Peyer's patch (tissue), 4 donors: ENCODE measurements at regions not wholly inside any gene's neighbourhood (a gene's known extent, or its start where the extent isn't known, plus 50 kb on each side); places are given as distances from the start of the nearest gene placed in this dataset.

Experiments used
- DNase-seq, 3 donors: peaks; one replicate each; pipeline ENCODE4 v3.0.0-alpha.2; 2017 to 2019
- H3K27ac ChIP-seq, 4 donors: fragments of 200-600 bp; sonication (generic); one replicate each; pipeline ENCODE4 v1.5.1; 2016 to 2019
- H3K27me3 ChIP-seq, 2 donors: fragments of 200-600 bp; sonication (generic); one replicate each; pipeline ENCODE4 v1.5.1; 2019
- H3K36me3 ChIP-seq, 3 donors: fragments of 200-600 bp; sonication (generic); one replicate each; pipeline ENCODE4 v1.5.1; 2016 to 2019
- H3K4me1 ChIP-seq, 4 donors: fragments of 200-600 bp; sonication (generic); one replicate each; pipeline ENCODE4 v1.5.1; 2016 to 2019
- H3K4me3 ChIP-seq, 4 donors: fragments of 200-600 bp; sonication (generic); 1 replicate in 3 of 4; 2 replicates in 1 of 4; pipeline ENCODE4 v1.5.1; 2016 to 2019; ENCODE audit warnings: mild to moderate bottlenecking in 1 of 4
- H3K9me3 ChIP-seq, 4 donors: fragments of 200-600 bp; sonication (generic); one replicate each; pipeline ENCODE4 v1.5.1; 2016 to 2019; ENCODE audit warnings: mild to moderate bottlenecking in 1 of 4
- POLR2A ChIP-seq, 2 donors: fragments of 450-650 bp; IDR thresholded peaks; one replicate each; pipeline ENCODE4 v1.5.1; 2017; ENCODE audit warnings: antibody characterized with exemption in 2 of 2, mild to moderate bottlenecking in 2 of 2, moderate library complexity in 2 of 2
- TF ChIP-seq, protein P1 (sequence below), 6 experiments: fragments of 450-650 bp in 4 of 6; fragments of 200-600 bp in 2 of 6; sonication (generic) in 1 of 6; IDR thresholded peaks; one replicate each; pipeline ENCODE4 v1.5.1; 2017 to 2019; ENCODE audit warnings: antibody characterized with exemption in 6 of 6, mild to moderate bottlenecking in 3 of 6, moderate library complexity in 1 of 6

DNA sequence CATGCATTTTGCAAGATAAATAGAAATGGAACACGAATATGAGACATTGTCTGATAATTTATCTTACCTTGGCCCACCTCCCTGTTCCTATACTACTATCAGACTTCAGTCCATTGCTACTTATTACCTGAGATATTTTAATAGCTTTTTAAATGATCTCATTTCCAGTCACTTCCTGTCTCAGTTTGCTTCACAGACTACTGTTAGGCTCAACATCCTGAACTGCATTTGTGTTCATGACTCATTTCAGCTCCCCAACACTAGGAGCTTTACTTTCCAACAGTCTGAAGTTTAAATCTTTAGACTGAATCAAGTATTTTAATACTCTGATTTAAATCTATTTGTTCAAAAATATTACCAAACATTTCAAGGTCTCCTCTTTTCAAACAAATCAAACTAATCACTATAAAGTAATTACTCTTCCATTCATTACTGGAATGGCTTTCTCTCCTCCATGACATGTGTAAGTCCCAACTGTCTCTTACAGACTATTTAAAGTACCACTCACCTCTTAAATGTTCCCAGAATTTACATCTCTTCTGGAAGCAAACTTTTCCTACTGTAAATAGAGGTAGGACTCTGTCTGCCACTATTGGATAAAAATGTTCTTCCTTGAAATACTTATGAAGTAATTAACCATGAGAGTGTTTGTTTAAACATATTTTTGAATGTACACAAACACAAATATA lies 1277.6 kb downstream of the ZPLD1 start:
- Histone ChIP-seq H3K9me3 (no peaks in the 10 kb centered on the region), H3K4me3 (no peak overlapping the region), H3K36me3 (no peaks in the 10 kb centered on the region), H3K4me1 (no peaks in the 10 kb centered on the region), H3K27ac (no peak overlapping the region), H3K27me3 (no peaks in the 10 kb centered on the region)
- no peak for DNase-seq
- TF ChIP-seq, protein P1, sequence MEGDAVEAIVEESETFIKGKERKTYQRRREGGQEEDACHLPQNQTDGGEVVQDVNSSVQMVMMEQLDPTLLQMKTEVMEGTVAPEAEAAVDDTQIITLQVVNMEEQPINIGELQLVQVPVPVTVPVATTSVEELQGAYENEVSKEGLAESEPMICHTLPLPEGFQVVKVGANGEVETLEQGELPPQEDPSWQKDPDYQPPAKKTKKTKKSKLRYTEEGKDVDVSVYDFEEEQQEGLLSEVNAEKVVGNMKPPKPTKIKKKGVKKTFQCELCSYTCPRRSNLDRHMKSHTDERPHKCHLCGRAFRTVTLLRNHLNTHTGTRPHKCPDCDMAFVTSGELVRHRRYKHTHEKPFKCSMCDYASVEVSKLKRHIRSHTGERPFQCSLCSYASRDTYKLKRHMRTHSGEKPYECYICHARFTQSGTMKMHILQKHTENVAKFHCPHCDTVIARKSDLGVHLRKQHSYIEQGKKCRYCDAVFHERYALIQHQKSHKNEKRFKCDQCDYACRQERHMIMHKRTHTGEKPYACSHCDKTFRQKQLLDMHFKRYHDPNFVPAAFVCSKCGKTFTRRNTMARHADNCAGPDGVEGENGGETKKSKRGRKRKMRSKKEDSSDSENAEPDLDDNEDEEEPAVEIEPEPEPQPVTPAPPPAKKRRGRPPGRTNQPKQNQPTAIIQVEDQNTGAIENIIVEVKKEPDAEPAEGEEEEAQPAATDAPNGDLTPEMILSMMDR (IDR thresholded peaks at IDR 0.05), result no peak
- no peak for TF ChIP-seq POLR2A (IDR thresholded peaks at IDR 0.05)

DNA sequence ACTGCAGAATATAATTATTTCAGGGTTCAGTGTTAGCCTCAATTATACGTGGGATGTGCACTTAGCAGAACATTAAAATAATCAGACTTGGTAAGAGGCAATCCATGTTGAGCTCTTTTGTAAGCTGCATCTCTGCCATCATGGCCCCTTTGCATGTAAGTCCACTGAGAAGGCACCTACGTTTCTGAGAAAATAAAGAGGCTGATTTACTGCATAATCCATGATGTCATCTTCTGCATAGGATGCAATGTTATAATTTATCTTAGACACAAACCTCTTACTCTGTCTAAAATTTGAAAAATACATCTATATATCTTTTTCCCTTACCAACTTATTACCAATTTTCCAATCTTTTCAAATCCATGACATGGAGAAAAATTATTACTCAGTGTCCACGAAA lies 1294.7 kb downstream of the ZPLD1 start:
- no peaks in the 10 kb centered on the region for H3K4me1 ChIP-seq
- H3K27ac ChIP-seq, result no peak overlapping the region
- TF ChIP-seq, protein P1 (IDR thresholded peaks at IDR 0.05), result no peak
- no peak for TF ChIP-seq POLR2A (IDR thresholded peaks at IDR 0.05)
- no peak overlapping the region for H3K4me3 ChIP-seq
- H3K27me3 ChIP-seq, result no peaks in the 10 kb centered on the region
- no peak for DNase-seq
- H3K9me3 ChIP-seq, result no peaks in the 10 kb centered on the region
- H3K36me3 ChIP-seq, result no peaks in the 10 kb centered on the region

DNA sequence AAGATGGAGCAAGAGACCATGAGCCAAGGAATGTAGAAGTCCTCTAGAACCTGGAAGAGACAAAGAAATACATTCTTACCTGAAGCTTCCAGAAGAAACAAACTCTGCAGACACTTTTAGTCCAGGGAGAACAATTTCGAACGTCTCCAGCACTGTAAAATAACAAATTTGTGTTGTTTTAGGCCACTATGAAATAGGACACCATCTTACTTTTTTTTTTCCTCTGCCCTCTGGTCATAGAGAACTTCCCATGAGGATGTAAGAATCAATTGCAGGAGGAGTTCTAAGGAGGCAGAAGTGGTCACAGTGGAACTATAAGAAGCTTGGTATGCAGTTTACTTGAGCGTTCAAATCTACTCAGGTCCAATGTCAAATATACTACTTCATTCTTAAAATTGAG lies 1295.9 kb downstream of the ZPLD1 start:
- Histone ChIP-seq H3K4me3 (no peak overlapping the region), H3K36me3 (no peaks in the 10 kb centered on the region), H3K27me3 (no peaks in the 10 kb centered on the region), H3K27ac (no peak overlapping the region), H3K4me1 (no peaks in the 10 kb centered on the region), H3K9me3 (no peaks in the 10 kb centered on the region)
- DNase-seq, result no peak
- TF ChIP-seq, protein P1 (IDR thresholded peaks at IDR 0.05), result no peak
- no peak for TF ChIP-seq POLR2A (IDR thresholded peaks at IDR 0.05)

DNA sequence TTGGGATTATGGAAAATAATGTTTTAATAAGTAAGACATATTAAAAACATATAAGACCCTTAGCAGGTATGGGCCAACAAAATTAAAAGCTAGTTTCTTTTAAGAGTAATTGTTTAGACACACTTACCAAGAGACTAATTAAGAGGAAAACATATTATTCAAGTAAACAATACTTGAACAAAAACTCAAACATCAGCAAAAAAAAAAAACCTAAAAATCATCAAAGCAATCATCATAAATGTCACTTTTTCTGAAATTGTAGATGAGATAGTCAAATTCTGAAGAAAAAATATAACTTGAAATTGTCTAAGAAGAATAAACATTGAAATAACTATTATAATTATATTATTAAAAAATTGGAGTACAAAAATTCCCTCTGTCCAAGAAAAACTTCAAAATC lies 1318.2 kb downstream of the ZPLD1 start:
- Histone ChIP-seq H3K27ac (no peak overlapping the region), H3K9me3 (no peaks in the 10 kb centered on the region), H3K4me1 (no peaks in the 10 kb centered on the region), H3K4me3 (no peak overlapping the region), H3K27me3 (no peaks in the 10 kb centered on the region), H3K36me3 (no peaks in the 10 kb centered on the region)
- no peak for DNase-seq
- TF ChIP-seq, protein P1 (IDR thresholded peaks at IDR 0.05), result no peak
- no peak for TF ChIP-seq POLR2A (IDR thresholded peaks at IDR 0.05)

DNA sequence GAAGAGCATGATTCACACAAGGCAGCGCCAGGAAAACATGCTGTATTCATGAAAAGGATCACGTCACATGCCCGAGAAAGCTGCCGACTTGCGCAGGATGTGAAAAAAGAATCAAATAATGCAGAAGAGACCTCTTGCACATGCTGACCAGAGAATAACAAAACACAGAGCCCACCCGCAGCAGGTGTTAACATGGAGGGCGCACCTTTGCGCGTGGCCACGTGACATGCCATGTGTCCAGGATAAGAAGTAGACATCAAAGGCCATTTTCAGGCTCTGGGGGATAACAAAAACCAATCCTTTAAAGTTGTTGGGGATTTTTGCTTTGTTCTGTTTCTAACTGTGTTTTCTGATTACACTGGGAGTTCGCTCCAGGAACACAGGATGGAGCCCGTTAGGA lies 1332.8 kb downstream of the ZPLD1 start:
- DNase-seq, result no peak
- Histone ChIP-seq H3K36me3 (no peaks in the 10 kb centered on the region), H3K4me1 (no peaks in the 10 kb centered on the region), H3K27me3 (no peaks in the 10 kb centered on the region), H3K27ac (no peak overlapping the region), H3K9me3 (no peaks in the 10 kb centered on the region), H3K4me3 (no peak overlapping the region)
- TF ChIP-seq, protein P1 (IDR thresholded peaks at IDR 0.05), result no peak
- no peak for TF ChIP-seq POLR2A (IDR thresholded peaks at IDR 0.05)

DNA sequence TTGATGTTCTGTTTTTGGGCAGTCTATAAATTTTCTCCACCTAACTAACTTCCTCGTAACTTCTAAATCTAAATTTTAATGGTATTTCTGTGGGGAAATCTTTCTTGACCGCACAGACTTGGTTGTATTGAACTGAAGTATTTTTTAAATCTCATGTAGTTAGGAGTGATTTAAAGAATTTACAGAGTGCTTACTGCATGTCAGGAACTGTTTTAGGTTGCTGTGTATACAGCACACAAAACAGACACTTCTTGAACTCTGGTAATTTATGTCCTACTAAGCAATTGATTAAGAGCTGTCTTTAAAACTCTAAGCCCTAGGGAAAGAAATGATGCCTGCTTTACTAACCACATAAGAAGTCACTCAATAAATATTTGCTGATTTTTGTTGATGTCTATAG lies 1350.2 kb downstream of the ZPLD1 start:
- Histone ChIP-seq H3K9me3 (no peaks in the 10 kb centered on the region), H3K4me3 (no peak overlapping the region), H3K27ac (no peak overlapping the region), H3K27me3 (no peaks in the 10 kb centered on the region), H3K36me3 (no peaks in the 10 kb centered on the region), H3K4me1 (no peaks in the 10 kb centered on the region)
- DNase-seq, result no peak
- TF ChIP-seq POLR2A (IDR thresholded peaks at IDR 0.05), result no peak
- TF ChIP-seq, protein P1 (IDR thresholded peaks at IDR 0.05), result no peak
